ENCODE measurements at regions not wholly inside any gene's neighbourhood (a gene's known extent, or its start where the extent isn't known, plus 50 kb on each side); places are given as distances from the start of the nearest gene placed in this dataset.

GRCh38 chr13:63425131-63425530 is 2009.5 kb upstream of the PCDH20 start:
- TF ChIP-seq CTCF (IDR thresholded peaks at IDR 0.05), result no peak
- TF ChIP-seq POLR2A (IDR thresholded peaks at IDR 0.05), result no peak
